PC-9 (cell line): ENCODE measurements at regions not wholly inside any gene's neighbourhood (a gene's known extent, or its start where the extent isn't known, plus 50 kb on each side); places are given as distances from the start of the nearest gene placed in this dataset.

Experiments used
- CTCF ChIP-seq: fragments of 200-600 bp; sonication (generic); conservative IDR thresholded peaks from 2 replicates; pipeline ENCODE4 v1.6.1; 2017; ENCODE audit warnings: mixed run types, antibody characterized with exemption, mild to moderate bottlenecking, moderate library complexity
- EZH2 ChIP-seq: fragments of 200-600 bp; sonication (generic); IDR thresholded peaks from 2 replicates; pipeline ENCODE4 v1.8.0; 2017; ENCODE audit warnings: antibody characterized with exemption, low read depth

DNA sequence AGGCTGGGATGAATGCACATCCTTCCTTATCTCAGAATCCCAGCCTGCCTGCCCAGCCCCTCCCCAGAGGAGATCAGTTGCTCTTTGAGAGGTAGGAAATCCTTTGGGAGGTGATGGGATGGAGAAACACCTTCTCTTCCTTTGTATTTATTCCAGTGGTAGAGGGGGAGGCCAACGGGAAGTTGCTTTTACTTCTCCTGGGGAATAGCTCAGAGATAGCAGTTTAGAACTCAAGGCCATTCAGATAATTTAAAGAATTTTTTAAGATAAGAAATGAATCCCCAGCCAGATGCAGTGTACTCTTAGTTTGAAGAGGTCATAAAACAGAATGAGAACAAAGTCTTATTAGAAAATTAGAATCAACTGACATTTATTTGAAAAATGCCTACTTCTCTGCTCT lies 67.4 kb upstream of the PPM1B start:
- TF ChIP-seq CTCF (no peak), EZH2 (no peak)
